Brain microvascular endothelial cell (primary cell): ENCODE measurements at regions not wholly inside any gene's neighbourhood (a gene's known extent, or its start where the extent isn't known, plus 50 kb on each side); places are given as distances from the start of the nearest gene placed in this dataset.

Source experiments
- DNase-seq: peaks from one replicate; pipeline ENCODE4 v3.0.0-alpha.2; 2020
- H3K27ac ChIP-seq: fragments of 250-450 bp; sonication (Bioruptor Pico); 2 replicates; pipeline ENCODE4 v1.5.1; 2020; ENCODE audit warnings: mild to moderate bottlenecking, moderate library complexity
- H3K27me3 ChIP-seq: fragments of 250-450 bp; sonication (Bioruptor Pico); replicated peaks from 2 replicates; pipeline ENCODE4 v1.5.1; 2020; ENCODE audit warnings: mild to moderate bottlenecking
- H3K36me3 ChIP-seq: fragments of 250-450 bp; sonication (Bioruptor Pico); replicated peaks from 2 replicates; pipeline ENCODE4 v1.5.1; 2020; ENCODE audit warnings: mild to moderate bottlenecking
- H3K4me3 ChIP-seq: 2 replicates; pipeline ENCODE4 v1.5.1; 2011; ENCODE audit warnings: low read depth, mild to moderate bottlenecking, control low read depth, low read length, moderate library complexity
- in situ Hi-C: cut with HindIII; loops from 2 replicates; pipeline ENCODE4 v1.10.0; 2017; ENCODE audit warnings: low sequenced_read_pairs, low pct_ligation_motif_present
- TF ChIP-seq, protein P1 (sequence below): IDR thresholded peaks from 2 replicates; pipeline ENCODE4 v1.5.1; 2011; ENCODE audit warnings: low read depth, mild to moderate bottlenecking, moderate library complexity, low read length, control low read depth, inconsistent platforms; ENCODE audit errors: missing control alignments

DNA sequence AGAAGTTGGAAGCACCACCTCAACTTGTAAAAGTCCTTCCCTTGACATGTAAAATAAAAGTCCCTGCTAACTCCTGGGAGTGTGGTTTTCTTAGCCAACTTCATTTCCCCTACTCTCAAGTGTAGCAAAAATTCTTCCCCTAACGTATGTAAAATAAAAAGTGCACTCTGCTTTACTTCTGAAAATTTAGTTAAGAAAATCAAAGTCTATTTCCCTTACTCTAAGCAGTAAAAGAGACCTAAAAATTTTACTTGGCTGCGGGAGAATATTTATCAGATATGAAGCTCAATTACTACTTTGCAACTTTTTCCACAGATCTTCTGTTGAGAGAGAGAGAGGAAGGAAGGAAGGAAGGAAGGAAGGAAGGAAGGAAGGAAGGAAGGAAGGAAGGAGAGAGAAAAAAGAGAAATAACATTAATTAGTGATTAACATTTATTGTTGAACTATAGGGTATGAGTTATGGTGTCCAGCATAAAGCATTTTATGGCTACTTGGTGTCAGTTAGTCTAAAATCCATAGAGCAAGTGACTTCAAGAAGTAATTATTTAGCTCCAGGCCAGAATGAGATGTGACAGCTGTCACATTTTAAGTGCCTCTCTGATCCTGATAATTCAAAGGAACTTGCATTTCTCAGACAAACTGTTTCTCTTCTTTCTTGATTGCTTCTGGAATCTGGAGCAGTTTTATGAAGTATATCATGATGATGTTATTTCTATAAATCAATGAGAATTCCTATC lies 210.3 kb downstream of the TMX3 start:
- in situ Hi-C loops: no loop called here
- DNase-seq: no peak
- Histone ChIP-seq H3K27me3 (no peaks in the 10 kb centered on the region), H3K36me3 (no peaks in the 10 kb centered on the region), H3K4me3 (no peak overlapping the region), H3K27ac (no peak overlapping the region)
- TF ChIP-seq, protein P1, sequence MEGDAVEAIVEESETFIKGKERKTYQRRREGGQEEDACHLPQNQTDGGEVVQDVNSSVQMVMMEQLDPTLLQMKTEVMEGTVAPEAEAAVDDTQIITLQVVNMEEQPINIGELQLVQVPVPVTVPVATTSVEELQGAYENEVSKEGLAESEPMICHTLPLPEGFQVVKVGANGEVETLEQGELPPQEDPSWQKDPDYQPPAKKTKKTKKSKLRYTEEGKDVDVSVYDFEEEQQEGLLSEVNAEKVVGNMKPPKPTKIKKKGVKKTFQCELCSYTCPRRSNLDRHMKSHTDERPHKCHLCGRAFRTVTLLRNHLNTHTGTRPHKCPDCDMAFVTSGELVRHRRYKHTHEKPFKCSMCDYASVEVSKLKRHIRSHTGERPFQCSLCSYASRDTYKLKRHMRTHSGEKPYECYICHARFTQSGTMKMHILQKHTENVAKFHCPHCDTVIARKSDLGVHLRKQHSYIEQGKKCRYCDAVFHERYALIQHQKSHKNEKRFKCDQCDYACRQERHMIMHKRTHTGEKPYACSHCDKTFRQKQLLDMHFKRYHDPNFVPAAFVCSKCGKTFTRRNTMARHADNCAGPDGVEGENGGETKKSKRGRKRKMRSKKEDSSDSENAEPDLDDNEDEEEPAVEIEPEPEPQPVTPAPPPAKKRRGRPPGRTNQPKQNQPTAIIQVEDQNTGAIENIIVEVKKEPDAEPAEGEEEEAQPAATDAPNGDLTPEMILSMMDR: no peak

GRCh38 chr18:68500556-68500955 lies 214.4 kb downstream of the TMX3 start:
- no peak overlapping the region for H3K27ac ChIP-seq
- no peak overlapping the region for H3K4me3 ChIP-seq
- DNase-seq: no peak
- in situ Hi-C loops: no loop called here
- no peaks in the 10 kb centered on the region for H3K27me3 ChIP-seq
- TF ChIP-seq, protein P1: no peak
- H3K36me3 ChIP-seq: no peaks in the 10 kb centered on the region

GRCh38 chr18:68499141-68499540 lies 215.8 kb downstream of the TMX3 start:
- no peak overlapping the region for H3K4me3 ChIP-seq
- in situ Hi-C loops: no loop called here
- no peaks in the 10 kb centered on the region for H3K36me3 ChIP-seq
- TF ChIP-seq, protein P1: no peak
- DNase-seq: no peak
- no peak overlapping the region for H3K27ac ChIP-seq
- no peaks in the 10 kb centered on the region for H3K27me3 ChIP-seq

DNA sequence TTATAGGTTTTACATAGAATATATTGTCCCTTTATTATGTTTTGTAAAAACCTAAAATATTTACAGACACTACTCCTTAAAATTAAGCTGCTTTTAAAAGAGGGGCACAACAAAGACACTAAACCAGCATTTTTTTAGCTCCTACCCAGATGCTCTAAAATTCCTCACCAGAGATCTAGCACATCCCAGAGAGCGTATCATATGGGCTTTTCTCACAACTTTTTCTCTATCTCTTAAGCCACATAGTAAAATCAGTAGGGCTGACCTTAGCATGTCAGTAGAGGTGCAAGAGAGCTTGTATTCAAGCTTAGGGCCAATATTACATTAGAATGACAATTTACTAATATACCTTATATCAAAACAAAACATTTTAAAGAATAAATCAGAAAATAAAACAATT lies 216.3 kb downstream of the TMX3 start:
- no peak overlapping the region for H3K4me3 ChIP-seq
- H3K27ac ChIP-seq: no peak overlapping the region
- no peak for DNase-seq
- in situ Hi-C loops: no loop called here
- TF ChIP-seq, protein P1: no peak
- H3K36me3 ChIP-seq: no peaks in the 10 kb centered on the region
- H3K27me3 ChIP-seq: no peaks in the 10 kb centered on the region

- H3K27me3 ChIP-seq: no peaks in the 10 kb centered on the region
- H3K4me3 ChIP-seq: no peak overlapping the region
- no peak overlapping the region for H3K27ac ChIP-seq
- TF ChIP-seq, protein P1: no peak
- in situ Hi-C loops: no loop called here
- no peaks in the 10 kb centered on the region for H3K36me3 ChIP-seq
- DNase-seq: no peak
Observed at GRCh38 chr18:68498185-68498584, 216.7 kb downstream of the TMX3 start.
